Endodermal cell (in vitro differentiated cells): ENCODE measurements at regions not wholly inside any gene's neighbourhood (a gene's known extent, or its start where the extent isn't known, plus 50 kb on each side); places are given as distances from the start of the nearest gene placed in this dataset.

Experiments used
- DNase-seq: peaks from one replicate; pipeline ENCODE4 v3.0.0-alpha.2; 2017
- H3K27ac ChIP-seq: 2 replicates; pipeline ENCODE4 v1.5.1; 2013; ENCODE audit warnings: mild to moderate bottlenecking, low read depth, low read length, moderate library complexity
- H3K27me3 ChIP-seq: 2 replicates; pipeline ENCODE4 v1.6.1; 2013; ENCODE audit warnings: mild to moderate bottlenecking, low read length, moderate library complexity; ENCODE audit not compliant: insufficient read depth, control insufficient read depth, poor library complexity, severe bottlenecking
- H3K36me3 ChIP-seq: 2 replicates; pipeline ENCODE4 v1.7.0; 2013; ENCODE audit warnings: mild to moderate bottlenecking, low read length, moderate library complexity; ENCODE audit not compliant: control insufficient read depth, insufficient read depth
- H3K4me1 ChIP-seq: one replicate; pipeline ENCODE4 v1.7.0; 2013; ENCODE audit warnings: low read length; ENCODE audit not compliant: control insufficient read depth, insufficient read depth
- H3K4me3 ChIP-seq: 2 replicates; pipeline ENCODE4 v1.5.1; 2013; ENCODE audit warnings: mild to moderate bottlenecking, low read length, moderate library complexity
- H3K9ac ChIP-seq: 2 replicates; pipeline ENCODE4 v1.6.1; 2013; ENCODE audit warnings: mild to moderate bottlenecking, low read length, moderate library complexity; ENCODE audit not compliant: poor library complexity, severe bottlenecking; ENCODE audit errors: extremely low read depth
- H3K9me3 ChIP-seq: 2 replicates; pipeline ENCODE4 v1.6.1; 2013; ENCODE audit warnings: mild to moderate bottlenecking, low read length, moderate library complexity; ENCODE audit not compliant: control insufficient read depth
- H3K27ac Mint-ChIP-seq: 2 replicates; pipeline ENCODE4 v1.8.0; 2020; ENCODE audit warnings: mixed read lengths
- H3K27me3 Mint-ChIP-seq: 2 replicates; pipeline ENCODE4 v1.8.0; 2021; ENCODE audit warnings: mild to moderate bottlenecking, mixed read lengths; ENCODE audit not compliant: insufficient read depth
- H3K36me3 Mint-ChIP-seq: 2 replicates; pipeline ENCODE4 v1.8.0; 2020; ENCODE audit warnings: low read depth, mixed read lengths
- H3K4me1 Mint-ChIP-seq: 2 replicates; pipeline ENCODE4 v1.8.0; 2020; ENCODE audit warnings: mixed read lengths
- H3K4me3 Mint-ChIP-seq: 2 replicates; pipeline ENCODE4 v1.8.0; 2020; ENCODE audit warnings: mild to moderate bottlenecking, moderate library complexity, mixed read lengths
- H3K9me3 Mint-ChIP-seq: 2 replicates; pipeline ENCODE4 v1.8.0; 2020; ENCODE audit warnings: mild to moderate bottlenecking, mixed read lengths
- CTCF ChIP-seq: fragments of 200-600 bp; sonication (generic); conservative IDR thresholded peaks from 2 replicates; pipeline ENCODE4 v1.5.0; 2021; ENCODE audit warnings: antibody characterized with exemption, mild to moderate bottlenecking
- WGBS, 2 experiments: methylation state at CpG; one replicate each; pipeline versions ENCODE4 v1.1.5 to v1.1.7; 2013; ENCODE audit warnings: missing lambda C conversion rate in 2 of 2, mixed read lengths in 1 of 2; ENCODE audit not compliant: insufficient coverage in 1 of 2, insufficient read length in 1 of 2; 5-methylcytosine and 5-hydroxymethylcytosine counted together

DNA sequence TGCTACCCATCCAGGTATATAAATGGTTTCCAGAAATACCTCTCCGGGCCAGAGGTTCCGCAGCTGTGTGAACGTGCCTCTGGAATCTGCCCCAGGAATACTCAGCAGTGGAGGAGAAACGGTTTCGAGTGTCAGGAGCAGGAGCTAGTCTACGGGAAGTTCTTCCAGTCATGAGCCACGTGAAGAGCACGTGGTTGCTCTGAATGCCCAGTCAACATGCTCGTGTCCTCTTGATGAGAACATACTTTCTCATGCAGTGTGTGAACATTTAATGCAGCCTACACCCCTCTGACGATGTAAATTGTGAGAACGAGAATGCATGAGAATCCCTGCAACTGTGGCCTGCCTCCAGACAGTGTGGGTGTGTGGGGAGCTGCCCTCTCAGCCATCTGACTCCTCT lies 277.0 kb upstream of the SHH start:
- Histone ChIP-seq H3K27me3 (no peaks in the 10 kb centered on the region), H3K27ac (no peak overlapping the region), H3K9ac (no peak overlapping the region), H3K4me1 (no peaks in the 10 kb centered on the region), H3K36me3 (no peaks in the 10 kb centered on the region), H3K4me3 (no peak overlapping the region), H3K9me3 (no peaks in the 10 kb centered on the region)
- no peaks in the 10 kb centered on the region for H3K36me3 Mint-ChIP-seq
- H3K4me3 Mint-ChIP-seq: no peak overlapping the region
- no peaks in the 10 kb centered on the region for H3K9me3 Mint-ChIP-seq
- H3K27ac Mint-ChIP-seq: no peak overlapping the region
- TF ChIP-seq CTCF: no peak
- no peaks in the 10 kb centered on the region for H3K27me3 Mint-ChIP-seq
- 91 to 92% methylated on average over 11 of the region's 11 CpGs for WGBS, 2 experiments
- DNase-seq: no peak
- no peaks in the 10 kb centered on the region for H3K4me1 Mint-ChIP-seq

DNA sequence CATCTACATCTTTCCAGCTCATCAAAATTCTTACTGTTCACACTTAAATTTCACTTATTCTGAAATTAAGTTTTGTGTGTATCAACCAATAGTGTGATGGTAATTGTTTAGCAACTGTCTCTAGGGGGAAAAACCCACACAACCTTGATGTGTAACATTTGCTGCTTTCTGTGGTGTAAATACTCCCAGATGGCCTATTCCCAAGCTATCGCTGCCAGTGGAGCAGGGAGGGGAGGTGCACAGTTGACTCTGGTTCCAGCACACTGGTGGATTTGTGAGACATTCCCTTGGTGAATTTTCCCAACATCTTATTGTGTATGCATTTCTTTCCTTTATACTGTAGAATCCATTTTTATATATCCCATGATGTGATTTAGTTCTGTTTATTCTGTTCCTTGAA lies 275.9 kb upstream of the SHH start:
- H3K9ac ChIP-seq: no peak overlapping the region
- H3K9me3 ChIP-seq: no peaks in the 10 kb centered on the region
- Mint-ChIP-seq H3K27me3 (no peaks in the 10 kb centered on the region), H3K36me3 (no peaks in the 10 kb centered on the region), H3K27ac (no peak overlapping the region), H3K4me3 (no peak overlapping the region), H3K9me3 (no peaks in the 10 kb centered on the region), H3K4me1 (no peaks in the 10 kb centered on the region)
- WGBS, 2 experiments: 83% methylated on average over 1 of the region's 1 CpG; no CpG with 5 or more reads in 1 of the 2 experiments
- no peak overlapping the region for H3K27ac ChIP-seq
- no peaks in the 10 kb centered on the region for H3K27me3 ChIP-seq
- no peak overlapping the region for H3K4me3 ChIP-seq
- no peak for TF ChIP-seq CTCF
- H3K4me1 ChIP-seq: no peaks in the 10 kb centered on the region
- DNase-seq: no peak
- no peaks in the 10 kb centered on the region for H3K36me3 ChIP-seq

GRCh38 chr7:156082048-156083040 lies 270.1 kb upstream of the SHH start:
- Histone ChIP-seq H3K9me3 (no peaks in the 10 kb centered on the region), H3K9ac (no peak overlapping the region), H3K4me3 (no peak overlapping the region), H3K36me3 (no peaks in the 10 kb centered on the region), H3K27ac (no peak overlapping the region), H3K27me3 (no peaks in the 10 kb centered on the region), H3K4me1 (no peaks in the 10 kb centered on the region)
- Mint-ChIP-seq H3K27ac (no peak overlapping the region), H3K27me3 (peaks cover 4% of the 10 kb centered on the region), H3K4me3 (no peak overlapping the region), H3K9me3 (peaks cover 3% of the 10 kb centered on the region), H3K36me3 (no peaks in the 10 kb centered on the region), H3K4me1 (no peaks in the 10 kb centered on the region)
- no peak for TF ChIP-seq CTCF
- 86% methylated on average over 16 to 21 of the region's 21 CpGs for WGBS, 2 experiments
- no peak for DNase-seq
